ENCODE measurements at regions not wholly inside any gene's neighbourhood (a gene's known extent, or its start where the extent isn't known, plus 50 kb on each side); places are given as distances from the start of the nearest gene placed in this dataset.

- no peak for TF ChIP-seq CHD7 (IDR thresholded peaks at IDR 0.05; ENCODE audit: insufficient replicate concordance, low read length)
- TF ChIP-seq RFX5 (IDR thresholded peaks at IDR 0.05; ENCODE audit: borderline replicate concordance, low read depth, low read length) = no peak
- TF ChIP-seq HDAC2 (IDR thresholded peaks at IDR 0.05; ENCODE audit: borderline replicate concordance in 1 of 2, low read depth in 2 of 2, low read length in 2 of 2) = no peak
- no peak for TF ChIP-seq KDM5A (IDR thresholded peaks at IDR 0.05; ENCODE audit: low read length)
- no peak for TF ChIP-seq SIN3A (conservative IDR thresholded peaks at IDR 0.05 in 1 of 2, IDR thresholded peaks at IDR 0.05 in 1 of 2; ENCODE audit: low read depth in 1 of 2, low read length in 2 of 2)
- TF ChIP-seq, protein P1, sequence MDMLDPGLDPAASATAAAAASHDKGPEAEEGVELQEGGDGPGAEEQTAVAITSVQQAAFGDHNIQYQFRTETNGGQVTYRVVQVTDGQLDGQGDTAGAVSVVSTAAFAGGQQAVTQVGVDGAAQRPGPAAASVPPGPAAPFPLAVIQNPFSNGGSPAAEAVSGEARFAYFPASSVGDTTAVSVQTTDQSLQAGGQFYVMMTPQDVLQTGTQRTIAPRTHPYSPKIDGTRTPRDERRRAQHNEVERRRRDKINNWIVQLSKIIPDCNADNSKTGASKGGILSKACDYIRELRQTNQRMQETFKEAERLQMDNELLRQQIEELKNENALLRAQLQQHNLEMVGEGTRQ (IDR thresholded peaks at IDR 0.05; ENCODE audit: low read length) = no peak
- no peak for TF ChIP-seq POLR2AphosphoS5 (IDR thresholded peaks at IDR 0.05; ENCODE audit: low read depth, low read length)
These were observed 153.6 kb upstream of the TNRC6C start (continued) for GRCh38 chr17:77804796-77805426.
